Uterus (tissue), 2 donors: ENCODE measurements at regions not wholly inside any gene's neighbourhood (a gene's known extent, or its start where the extent isn't known, plus 50 kb on each side); places are given as distances from the start of the nearest gene placed in this dataset.
"Not testable (repeated sequence)": the region's sequence is repeated elsewhere in the genome, so short reads cannot be mapped to it uniquely, and the experiment has no call there.

Source experiments
- CTCF ChIP-seq, 4 experiments: fragments of 200-600 bp in 2 of 4; fragments of 450-650 bp in 2 of 4; sonication (generic) in 2 of 4; IDR thresholded peaks; one replicate each; pipeline ENCODE4 v1.5.1; 2016 to 2019; ENCODE audit warnings: antibody characterized with exemption in 4 of 4, mild to moderate bottlenecking in 2 of 4, moderate library complexity in 1 of 4
- POLR2A ChIP-seq, 2 donors: fragments of 450-650 bp; IDR thresholded peaks; one replicate each; pipeline ENCODE4 v1.6.1; 2016; ENCODE audit warnings: antibody characterized with exemption in 2 of 2, mild to moderate bottlenecking in 1 of 2, moderate library complexity in 1 of 2

- TF ChIP-seq CTCF, POLR2A (IDR thresholded peaks at IDR 0.05): not testable (repeated sequence)
Measured at GRCh38 chr5:12574298-12575093, 670.2 kb upstream of the CTNND2 start.
